Activated CD8-positive, alpha-beta T cell treated with anti-CD3 and anti-CD28 coated beads for 36 hours (primary cell): ENCODE measurements at regions not wholly inside any gene's neighbourhood (a gene's known extent, or its start where the extent isn't known, plus 50 kb on each side); places are given as distances from the start of the nearest gene placed in this dataset.

Experiments
- ATAC-seq: fragments of 200-7000 bp; cut with Tn5 transposase; one replicate; pipeline ENCODE4 v1.10.0; 2021; ENCODE audit warnings: mild to moderate bottlenecking, moderate library complexity
- CTCF ChIA-PET: fragments of 350-600 bp; sonication (Branson Sonifier 250); formaldehyde crosslinking; loops from one replicate; lab custom pipeline; 2021; ENCODE audit warnings: antibody characterized with exemption; lab: Charles Lee
- POLR2A ChIA-PET: fragments of 350-600 bp; sonication (Branson Sonifier 250); formaldehyde crosslinking; loops from one replicate; lab custom pipeline; 2021; ENCODE audit warnings: antibody characterized with exemption; lab: Charles Lee
- DNase-seq: peaks from one replicate; pipeline ENCODE4 v3.0.0-alpha.2; 2020
- H3K27ac Mint-ChIP-seq: one replicate; pipeline ENCODE4 v1.8.0; 2021; ENCODE audit warnings: mild to moderate bottlenecking, mixed read lengths
- H3K27me3 Mint-ChIP-seq: one replicate; pipeline ENCODE4 v1.8.0; 2021; ENCODE audit warnings: mixed read lengths
- H3K36me3 Mint-ChIP-seq: one replicate; pipeline ENCODE4 v1.8.0; 2021; ENCODE audit warnings: low read depth, mixed read lengths
- H3K4me1 Mint-ChIP-seq: one replicate; pipeline ENCODE4 v1.8.0; 2021; ENCODE audit warnings: low read depth, mixed read lengths
- H3K4me3 Mint-ChIP-seq: one replicate; pipeline ENCODE4 v1.8.0; 2021; ENCODE audit warnings: mild to moderate bottlenecking, moderate library complexity, mixed read lengths
- H3K9me3 Mint-ChIP-seq: one replicate; pipeline ENCODE4 v1.8.0; 2021; ENCODE audit warnings: mixed read lengths
- intact Hi-C: fragments of 100-400 bp; cut with micrococcal nuclease; formaldehyde crosslinking; loops from one replicate; pipeline ENCODE4 v1.10.0; 2022
- TF ChIP-seq, protein P1 (sequence below): fragments of 200-600 bp; IDR thresholded peaks from one replicate; pipeline ENCODE4 v1.8.0; 2022; ENCODE audit warnings: antibody characterized with exemption, mild to moderate bottlenecking

DNA sequence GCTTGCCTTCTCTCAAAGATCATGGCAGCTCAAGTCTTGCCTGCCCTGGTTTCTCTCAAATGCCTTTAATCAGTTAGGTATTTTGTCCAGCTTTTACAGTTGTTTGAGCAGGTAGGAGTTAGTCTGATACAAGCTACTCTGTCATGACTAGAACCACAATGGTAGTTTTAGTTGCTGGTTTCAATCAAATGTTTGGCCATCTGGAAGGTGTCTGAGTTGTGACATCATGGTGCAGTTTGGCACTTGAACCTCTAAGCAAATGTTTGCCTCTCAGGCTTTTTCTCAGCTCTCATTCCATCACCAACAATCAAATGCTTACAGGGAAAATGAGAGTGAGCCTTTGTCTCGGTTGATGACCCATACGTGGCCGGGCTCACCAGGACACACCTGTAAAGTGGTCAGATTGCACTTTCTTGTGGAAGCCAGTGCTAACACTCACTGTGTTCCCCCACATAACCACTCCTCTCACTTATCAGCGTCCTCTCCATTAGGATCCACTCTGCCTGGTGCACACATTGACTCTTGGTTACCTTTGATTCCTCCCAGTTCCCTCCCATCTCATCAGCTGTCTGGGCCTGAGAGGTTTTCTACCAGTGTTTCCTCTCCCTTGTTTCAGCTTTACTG lies 67.5 kb downstream of the CCDC185 start:
- TF ChIP-seq, protein P1, sequence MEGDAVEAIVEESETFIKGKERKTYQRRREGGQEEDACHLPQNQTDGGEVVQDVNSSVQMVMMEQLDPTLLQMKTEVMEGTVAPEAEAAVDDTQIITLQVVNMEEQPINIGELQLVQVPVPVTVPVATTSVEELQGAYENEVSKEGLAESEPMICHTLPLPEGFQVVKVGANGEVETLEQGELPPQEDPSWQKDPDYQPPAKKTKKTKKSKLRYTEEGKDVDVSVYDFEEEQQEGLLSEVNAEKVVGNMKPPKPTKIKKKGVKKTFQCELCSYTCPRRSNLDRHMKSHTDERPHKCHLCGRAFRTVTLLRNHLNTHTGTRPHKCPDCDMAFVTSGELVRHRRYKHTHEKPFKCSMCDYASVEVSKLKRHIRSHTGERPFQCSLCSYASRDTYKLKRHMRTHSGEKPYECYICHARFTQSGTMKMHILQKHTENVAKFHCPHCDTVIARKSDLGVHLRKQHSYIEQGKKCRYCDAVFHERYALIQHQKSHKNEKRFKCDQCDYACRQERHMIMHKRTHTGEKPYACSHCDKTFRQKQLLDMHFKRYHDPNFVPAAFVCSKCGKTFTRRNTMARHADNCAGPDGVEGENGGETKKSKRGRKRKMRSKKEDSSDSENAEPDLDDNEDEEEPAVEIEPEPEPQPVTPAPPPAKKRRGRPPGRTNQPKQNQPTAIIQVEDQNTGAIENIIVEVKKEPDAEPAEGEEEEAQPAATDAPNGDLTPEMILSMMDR = no peak
- CTCF ChIA-PET = no interaction called here
- no peak overlapping the region for H3K27ac Mint-ChIP-seq
- no peaks in the 10 kb centered on the region for H3K4me1 Mint-ChIP-seq
- no peaks in the 10 kb centered on the region for H3K9me3 Mint-ChIP-seq
- DNase-seq (no peak), ATAC-seq (no peak)
- POLR2A ChIA-PET = no interaction called here
- H3K4me3 Mint-ChIP-seq = no peak overlapping the region
- no peaks in the 10 kb centered on the region for H3K27me3 Mint-ChIP-seq
- H3K36me3 Mint-ChIP-seq = no peaks in the 10 kb centered on the region
- intact Hi-C loops = no loop called here

DNA sequence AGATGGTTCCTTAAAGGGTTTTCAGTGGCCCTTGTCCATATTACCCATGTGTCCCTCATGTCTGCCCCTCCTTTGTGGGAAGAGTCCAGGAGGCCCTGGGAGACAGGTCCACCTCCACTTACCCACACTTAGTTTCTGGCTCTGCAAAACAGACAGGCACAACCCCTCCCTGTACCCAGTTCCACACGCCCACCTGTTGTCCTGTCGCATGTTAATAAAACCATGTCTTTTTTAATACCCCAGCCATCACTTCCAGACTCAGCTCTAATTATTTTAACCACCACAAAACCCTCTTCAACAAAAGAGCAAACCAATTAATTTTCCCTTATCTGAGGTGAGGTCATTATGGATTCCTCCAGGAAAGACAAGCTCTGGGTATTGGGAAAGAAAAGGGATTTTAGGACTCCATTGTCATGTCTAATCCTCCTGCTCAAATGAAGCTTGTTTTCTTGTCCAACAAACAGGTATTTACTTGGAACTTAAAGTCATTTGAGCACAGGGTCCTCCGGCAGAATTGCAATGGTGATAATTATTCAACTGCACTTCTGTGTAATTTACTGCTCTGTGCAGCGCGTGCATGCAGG lies 68.9 kb downstream of the CCDC185 start:
- Mint-ChIP-seq H3K27ac (no peak overlapping the region), H3K27me3 (no peaks in the 10 kb centered on the region), H3K9me3 (no peaks in the 10 kb centered on the region), H3K4me1 (no peaks in the 10 kb centered on the region), H3K4me3 (no peak overlapping the region), H3K36me3 (no peaks in the 10 kb centered on the region)
- ChIA-PET POLR2A (interaction anchor here (0.6 kb wide), 1 partner anchor 165 kb away, joined by 3 read pairs; no protein-coding TSS in a partner anchor), CTCF (no interaction called here)
- ATAC-seq (no peak), DNase-seq (no peak)
- TF ChIP-seq, protein P1 = no peak
- intact Hi-C loops = no loop called here

DNA sequence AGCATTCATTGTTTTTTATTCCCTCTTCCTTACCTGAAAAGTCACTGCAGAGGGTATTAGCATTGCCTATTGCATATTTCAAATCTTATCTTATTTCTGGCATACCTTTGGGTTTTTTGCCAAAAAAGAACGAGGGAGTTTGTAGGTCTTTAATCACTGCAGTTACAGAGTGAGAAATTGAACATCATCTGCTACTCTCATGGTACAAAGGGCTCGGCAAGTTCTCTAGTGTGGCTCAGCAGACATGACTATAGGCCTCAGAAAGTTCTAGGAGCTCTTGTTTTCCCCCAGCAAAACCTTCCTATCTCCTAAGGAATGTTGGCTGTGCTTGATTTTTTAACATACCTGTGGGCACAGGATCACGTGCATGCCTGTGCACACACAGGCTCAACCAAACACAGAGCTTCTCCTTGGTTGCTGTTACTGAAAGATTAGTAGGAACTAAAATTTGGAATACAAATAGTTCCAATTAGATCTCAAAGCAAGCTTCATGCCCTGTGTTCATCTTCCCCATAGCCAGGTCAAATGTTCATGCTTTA lies 69.7 kb downstream of the CCDC185 start:
- no peak overlapping the region for H3K27ac Mint-ChIP-seq
- TF ChIP-seq, protein P1 = no peak
- intact Hi-C loops = no loop called here
- CTCF ChIA-PET = interaction anchor here (0.6 to 0.9 kb wide), 2 partner anchors 308 to 329 kb away, joined by 3 to 4 read pairs; no protein-coding TSS in a partner anchor
- no peak for ATAC-seq
- POLR2A ChIA-PET = interaction anchor here (0.6 to 0.8 kb wide), 2 partner anchors 27 to 166 kb away, joined by 3 to 4 read pairs; no protein-coding TSS in a partner anchor
- no peak overlapping the region for H3K4me3 Mint-ChIP-seq
- H3K36me3 Mint-ChIP-seq = no peaks in the 10 kb centered on the region
- DNase-seq = no peak
- no peaks in the 10 kb centered on the region for H3K9me3 Mint-ChIP-seq
- no peaks in the 10 kb centered on the region for H3K4me1 Mint-ChIP-seq
- H3K27me3 Mint-ChIP-seq = no peaks in the 10 kb centered on the region

DNA sequence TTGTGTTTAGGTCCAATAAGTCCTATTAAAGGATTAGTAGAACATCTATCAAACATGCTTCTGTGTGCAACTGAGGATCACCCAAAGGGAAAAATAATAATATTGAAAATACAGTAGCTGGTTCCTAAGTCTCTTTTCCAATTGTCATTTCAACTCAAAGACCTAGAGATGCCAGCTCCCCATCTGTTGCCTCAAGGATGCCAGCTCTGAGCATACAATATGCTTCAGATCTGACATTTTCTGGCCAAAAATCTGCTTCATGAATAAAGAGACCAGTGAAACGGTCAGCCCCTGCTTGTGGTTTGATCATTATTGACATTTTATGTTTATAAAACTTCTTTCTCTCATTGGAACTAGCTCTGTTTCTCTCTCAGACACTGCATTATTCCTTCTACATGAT lies 72.9 kb downstream of the CCDC185 start:
- H3K4me1 Mint-ChIP-seq = no peaks in the 10 kb centered on the region
- no peaks in the 10 kb centered on the region for H3K36me3 Mint-ChIP-seq
- ATAC-seq (no peak), DNase-seq (no peak)
- H3K27ac Mint-ChIP-seq = no peak overlapping the region
- H3K9me3 Mint-ChIP-seq = no peaks in the 10 kb centered on the region
- CTCF ChIA-PET = no interaction called here
- H3K4me3 Mint-ChIP-seq = no peak overlapping the region
- TF ChIP-seq, protein P1 = no peak
- no peaks in the 10 kb centered on the region for H3K27me3 Mint-ChIP-seq
- POLR2A ChIA-PET = no interaction called here
- intact Hi-C loops = no loop called here

DNA sequence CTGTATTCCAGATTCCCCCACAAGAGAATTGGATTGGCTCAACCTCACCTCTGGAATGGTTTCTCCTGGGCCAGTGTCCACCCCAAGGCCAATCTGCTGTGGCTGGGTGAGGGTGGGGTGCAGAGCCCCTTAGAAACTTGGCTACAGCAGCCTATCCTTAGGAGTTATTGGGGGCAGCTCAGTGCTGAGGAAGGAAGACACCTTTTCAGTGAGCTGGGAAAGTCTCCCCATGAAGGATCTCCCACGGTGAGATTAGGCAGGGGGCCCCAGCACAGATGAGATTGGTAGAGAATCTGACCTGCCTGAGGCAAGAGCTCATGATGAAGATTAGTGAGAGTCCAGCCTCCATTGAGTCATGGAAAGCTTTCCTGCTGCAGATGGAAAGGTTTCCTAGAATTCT lies 78.4 kb downstream of the CCDC185 start:
- no peak overlapping the region for H3K27ac Mint-ChIP-seq
- no peaks in the 10 kb centered on the region for H3K36me3 Mint-ChIP-seq
- no peaks in the 10 kb centered on the region for H3K9me3 Mint-ChIP-seq
- CTCF ChIA-PET = interaction anchor here (1.3 kb wide), 2 partner anchors 12 to 156 kb away, joined by 3 read pairs; no protein-coding TSS in a partner anchor
- intact Hi-C loops = no loop called here
- no peaks in the 10 kb centered on the region for H3K4me1 Mint-ChIP-seq
- POLR2A ChIA-PET = no interaction called here
- H3K27me3 Mint-ChIP-seq = peaks cover 9% of the 10 kb centered on the region
- H3K4me3 Mint-ChIP-seq = no peak overlapping the region
- TF ChIP-seq, protein P1 = no peak
- no peak for DNase-seq
- ATAC-seq = no peak
